Caco-2 (cell line): ENCODE measurements at regions not wholly inside any gene's neighbourhood (a gene's known extent, or its start where the extent isn't known, plus 50 kb on each side); places are given as distances from the start of the nearest gene placed in this dataset.

Experiments
- BruUV-seq: library from RNA; stranded (reverse); fragments of 400-500 nt; replicated peaks from 2 replicates; lab custom pipeline; 2021; lab: Mats Ljungman, UMichigan
- CTCF ChIA-PET: fragments of 300-600 bp; sonication (Branson Sonifier 250); formaldehyde crosslinking; loops from one replicate; lab custom pipeline; 2022; ENCODE audit warnings: antibody characterized with exemption; lab: Charles Lee
- POLR2A ChIA-PET: fragments of 300-600 bp; sonication (Branson Sonifier 250); formaldehyde crosslinking; loops from one replicate; lab custom pipeline; 2022; ENCODE audit warnings: antibody characterized with exemption; lab: Charles Lee
- DNase-seq, 2 experiments: peaks; one replicate each; pipeline versions ENCODE4 v3.0.0 to v3.0.0-alpha.2; 2020 to 2022
- H3K27me3 ChIP-seq: replicated peaks from 2 replicates; pipeline ENCODE4 v1.6.0; 2011; ENCODE audit warnings: low read length; ENCODE audit not compliant: control insufficient read depth, insufficient read depth
- H3K36me3 ChIP-seq: 2 replicates; pipeline ENCODE4 v1.5.1; 2011; ENCODE audit warnings: low read length; ENCODE audit not compliant: control insufficient read depth, insufficient read depth
- H3K4me1 ChIP-seq: fragments of 250-450 bp; sonication (Bioruptor Pico); 2 replicates; pipeline ENCODE4 v1.5.1; 2020; ENCODE audit warnings: mild to moderate bottlenecking
- H3K4me3 ChIP-seq: 2 replicates; pipeline ENCODE4 v1.5.1; 2011; ENCODE audit warnings: low read depth, mild to moderate bottlenecking, control low read depth, low read length
- H3K9me3 ChIP-seq: fragments of 250-450 bp; sonication (Bioruptor Pico); 2 replicates; pipeline ENCODE4 v1.5.1; 2020; ENCODE audit warnings: mild to moderate bottlenecking, moderate library complexity
- H3K27ac Mint-ChIP-seq: one replicate; pipeline ENCODE4 v1.8.0; 2022; ENCODE audit warnings: mixed read lengths; ENCODE audit not compliant: unreplicated experiment
- H3K27me3 Mint-ChIP-seq: one replicate; pipeline ENCODE4 v1.8.0; 2022; ENCODE audit warnings: mixed read lengths; ENCODE audit not compliant: insufficient read depth, unreplicated experiment
- H3K36me3 Mint-ChIP-seq: one replicate; pipeline ENCODE4 v1.8.0; 2022; ENCODE audit warnings: mild to moderate bottlenecking, mixed read lengths; ENCODE audit not compliant: insufficient read depth, unreplicated experiment
- H3K4me1 Mint-ChIP-seq: one replicate; pipeline ENCODE4 v1.8.0; 2022; ENCODE audit warnings: low read depth, mixed read lengths; ENCODE audit not compliant: unreplicated experiment
- H3K4me3 Mint-ChIP-seq: one replicate; pipeline ENCODE4 v1.8.0; 2022; ENCODE audit warnings: mild to moderate bottlenecking, moderate library complexity, mixed read lengths; ENCODE audit not compliant: unreplicated experiment
- H3K9me3 Mint-ChIP-seq: one replicate; pipeline ENCODE4 v1.8.0; 2022; ENCODE audit warnings: mixed read lengths; ENCODE audit not compliant: unreplicated experiment
- CTCF ChIP-seq, 2 experiments: fragments of 200-600 bp in 1 of 2; IDR thresholded peaks; 1 replicate in 1 of 2; 2 replicates in 1 of 2; pipeline versions ENCODE4 v1.5.1 to v1.8.0; 2011 to 2022; ENCODE audit warnings: antibody characterized with exemption in 1 of 2, control low read depth in 1 of 2, inconsistent platforms in 1 of 2, low read depth in 1 of 2, low read length in 1 of 2, mild to moderate bottlenecking in 1 of 2, moderate library complexity in 1 of 2; ENCODE audit not compliant: insufficient read depth in 1 of 2, severe bottlenecking in 1 of 2, unreplicated experiment in 1 of 2
- intact Hi-C: fragments of 100-400 bp; cut with micrococcal nuclease; formaldehyde crosslinking; loops from one replicate; pipeline ENCODE4 v1.10.0; 2022; ENCODE audit not compliant: unreplicated experiment

- Histone ChIP-seq H3K27me3 (no peaks in the 10 kb centered on the region), H3K4me1 (peaks cover 9% of the 10 kb centered on the region), H3K4me3 (no peak overlapping the region), H3K36me3 (no peaks in the 10 kb centered on the region), H3K9me3 (no peaks in the 10 kb centered on the region)
- TF ChIP-seq CTCF (IDR thresholded peaks at IDR 0.05; ENCODE audit: insufficient read depth in 1 of 2, low read depth in 1 of 2, low read length in 1 of 2, severe bottlenecking in 1 of 2, unreplicated experiment in 1 of 2) = no peak
- H3K9me3 Mint-ChIP-seq = no peaks in the 10 kb centered on the region
- BruUV-seq = no TSS peak
- ChIA-PET POLR2A (no interaction called here), CTCF (no interaction called here)
- H3K4me3 Mint-ChIP-seq = no peak overlapping the region
- H3K36me3 Mint-ChIP-seq = no peaks in the 10 kb centered on the region
- intact Hi-C loops = no loop called here
- no peaks in the 10 kb centered on the region for H3K27me3 Mint-ChIP-seq
- H3K4me1 Mint-ChIP-seq = peaks cover 7% of the 10 kb centered on the region
- DNase-seq = no peak
- H3K27ac Mint-ChIP-seq = no peak overlapping the region
These were observed 92.3 kb downstream of the HS1BP3 start for GRCh38 chr2:20558391-20559150.

DNA sequence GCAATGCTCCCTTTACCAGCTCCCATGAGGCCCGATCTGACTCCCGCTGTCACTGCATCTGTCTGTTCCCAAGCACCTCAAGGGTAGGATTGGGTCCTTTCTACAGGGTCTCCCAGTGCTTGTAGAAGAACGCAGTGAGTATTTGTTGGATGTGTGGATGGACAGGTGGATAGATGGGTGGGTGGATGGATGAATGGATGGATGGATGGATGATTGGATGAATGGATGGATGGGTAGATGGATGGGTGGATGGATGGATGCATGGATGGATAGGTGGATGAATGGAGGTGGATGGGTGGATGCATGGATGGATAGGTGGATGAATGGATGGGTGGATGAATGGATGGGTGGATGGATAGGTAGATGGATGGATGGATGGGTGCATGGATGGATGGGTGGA is 91.6 kb downstream of the HS1BP3 start:
- BruUV-seq = no TSS peak
- ChIA-PET CTCF (no interaction called here), POLR2A (no interaction called here)

DNA sequence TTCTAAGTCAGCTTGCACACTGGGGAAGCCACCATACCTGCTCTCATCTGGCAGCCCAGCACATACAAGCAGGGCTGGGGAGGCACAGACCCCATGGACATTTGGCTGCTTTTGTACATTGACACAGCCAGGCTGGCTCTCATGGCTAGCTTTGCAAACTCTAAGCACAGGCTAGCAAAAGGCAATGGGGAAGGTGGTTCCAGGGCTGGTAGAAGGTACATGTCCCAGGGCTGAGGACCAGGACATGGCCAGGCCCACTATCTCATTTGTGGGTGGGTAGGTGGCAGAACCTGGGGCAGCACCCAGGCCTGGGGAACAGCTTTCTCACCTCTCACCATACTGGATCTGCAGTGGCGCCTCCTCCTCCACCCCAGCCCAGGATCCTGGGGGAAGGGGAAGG is 90.9 kb downstream of the HS1BP3 start:
- no peak overlapping the region for H3K4me3 ChIP-seq
- CTCF ChIA-PET = no interaction called here
- BruUV-seq = no TSS peak
- no peak overlapping the region for H3K27ac Mint-ChIP-seq
- intact Hi-C loops = no loop called here
- no peak overlapping the region for H3K4me3 Mint-ChIP-seq
- POLR2A ChIA-PET = no interaction called here
- no peaks in the 10 kb centered on the region for H3K36me3 Mint-ChIP-seq
- H3K4me1 ChIP-seq = peaks cover 9% of the 10 kb centered on the region
- TF ChIP-seq CTCF (IDR thresholded peaks at IDR 0.05; ENCODE audit: insufficient read depth in 1 of 2, low read depth in 1 of 2, low read length in 1 of 2, severe bottlenecking in 1 of 2, unreplicated experiment in 1 of 2) = no peak
- no peaks in the 10 kb centered on the region for H3K36me3 ChIP-seq
- H3K27me3 Mint-ChIP-seq = no peaks in the 10 kb centered on the region
- H3K4me1 Mint-ChIP-seq = peaks cover 7% of the 10 kb centered on the region
- no peaks in the 10 kb centered on the region for H3K9me3 Mint-ChIP-seq
- no peak for DNase-seq
- H3K9me3 ChIP-seq = no peaks in the 10 kb centered on the region
- H3K27me3 ChIP-seq = no peaks in the 10 kb centered on the region

More for the DNA sequence above, 91.6 kb downstream of the HS1BP3 start:
- Histone ChIP-seq H3K9me3 (no peaks in the 10 kb centered on the region), H3K4me1 (peaks cover 9% of the 10 kb centered on the region), H3K27me3 (no peaks in the 10 kb centered on the region), H3K4me3 (no peak overlapping the region), H3K36me3 (no peaks in the 10 kb centered on the region)
- TF ChIP-seq CTCF (IDR thresholded peaks at IDR 0.05; ENCODE audit: insufficient read depth in 1 of 2, low read depth in 1 of 2, low read length in 1 of 2, severe bottlenecking in 1 of 2, unreplicated experiment in 1 of 2) = no peak
- Mint-ChIP-seq H3K36me3 (no peaks in the 10 kb centered on the region), H3K27ac (no peak overlapping the region), H3K4me1 (peaks cover 7% of the 10 kb centered on the region), H3K27me3 (no peaks in the 10 kb centered on the region), H3K9me3 (no peaks in the 10 kb centered on the region), H3K4me3 (no peak overlapping the region)
- intact Hi-C loops = no loop called here
- no peak for DNase-seq
